PC-9 (cell line): ENCODE measurements at regions not wholly inside any gene's neighbourhood (a gene's known extent, or its start where the extent isn't known, plus 50 kb on each side); places are given as distances from the start of the nearest gene placed in this dataset.

Source experiments
- BruUV-seq: library from RNA; stranded (reverse); fragments of 400-500 nt; replicated peaks from 2 replicates; lab custom pipeline; 2021; lab: Mats Ljungman, UMichigan
- CTCF ChIA-PET: fragments of 300-600 bp; sonication (Branson Sonifier 250); formaldehyde crosslinking; loops from one replicate; lab custom pipeline; 2022; ENCODE audit warnings: antibody characterized with exemption; lab: Charles Lee
- POLR2A ChIA-PET: fragments of 300-600 bp; sonication (Branson Sonifier 250); formaldehyde crosslinking; loops from one replicate; lab custom pipeline; 2022; ENCODE audit warnings: antibody characterized with exemption; ENCODE audit not compliant: unreplicated experiment; lab: Charles Lee
- DNase-seq, 2 experiments: peaks; one replicate each; pipeline versions ENCODE4 v3.0.0 to v3.0.0-alpha.2; 2015 to 2022; ENCODE audit warnings: mixed read lengths in 1 of 2
- H2AFZ ChIP-seq: fragments of 200-600 bp; sonication (generic); 2 replicates; pipeline ENCODE4 v1.8.1; 2017; ENCODE audit warnings: antibody characterized with exemption
- H3F3A ChIP-seq: fragments of 200-600 bp; sonication (generic); 2 replicates; pipeline ENCODE4 v1.8.1; 2017; ENCODE audit warnings: antibody characterized with exemption, mild to moderate bottlenecking, low read depth; ENCODE audit not compliant: insufficient read depth
- H3K27ac ChIP-seq: fragments of 200-600 bp; sonication (generic); 2 replicates; pipeline ENCODE4 v1.6.1; 2016; ENCODE audit warnings: mixed run types
- H3K27me3 ChIP-seq: fragments of 200-600 bp; sonication (generic); 2 replicates; pipeline ENCODE4 v1.6.1; 2016; ENCODE audit warnings: low read depth, mixed run types; ENCODE audit not compliant: insufficient read depth
- H3K36me3 ChIP-seq: fragments of 200-600 bp; sonication (generic); 2 replicates; pipeline ENCODE4 v1.6.1; 2016; ENCODE audit warnings: low read depth, mixed run types
- H3K4me1 ChIP-seq: fragments of 200-600 bp; sonication (generic); replicated peaks from 2 replicates; pipeline ENCODE4 v1.6.1; 2016; ENCODE audit warnings: mixed run types; ENCODE audit not compliant: insufficient read depth
- H3K4me2 ChIP-seq: fragments of 200-600 bp; sonication (generic); 2 replicates; pipeline ENCODE4 v1.6.1; 2017; ENCODE audit warnings: mixed run types
- H3K4me3 ChIP-seq: fragments of 200-600 bp; sonication (generic); 2 replicates; pipeline ENCODE4 v1.6.1; 2016; ENCODE audit warnings: mixed run types
- H3K79me2 ChIP-seq: fragments of 200-600 bp; sonication (generic); 2 replicates; pipeline ENCODE4 v1.6.1; 2017; ENCODE audit warnings: low read depth, mixed run types
- H3K9me2 ChIP-seq: fragments of 200-600 bp; sonication (generic); 2 replicates; pipeline ENCODE4 v1.8.1; 2017; ENCODE audit warnings: mild to moderate bottlenecking; ENCODE audit not compliant: insufficient read depth
- H3K9me3 ChIP-seq: fragments of 200-600 bp; sonication (generic); 2 replicates; pipeline ENCODE4 v1.8.1; 2016; ENCODE audit warnings: low read depth; ENCODE audit not compliant: insufficient read depth
- H4K20me1 ChIP-seq: fragments of 200-600 bp; sonication (generic); 2 replicates; pipeline ENCODE4 v1.8.1; 2017; ENCODE audit not compliant: insufficient read depth
- EZH2 ChIP-seq: fragments of 200-600 bp; sonication (generic); IDR thresholded peaks from 2 replicates; pipeline ENCODE4 v1.8.0; 2017; ENCODE audit warnings: antibody characterized with exemption, low read depth
- intact Hi-C: fragments of 100-400 bp; cut with micrococcal nuclease; formaldehyde crosslinking; loops from one replicate; pipeline ENCODE4 v1.10.0; 2022; ENCODE audit not compliant: unreplicated experiment
- TF ChIP-seq, protein P1 (sequence below): fragments of 200-600 bp; sonication (generic); conservative IDR thresholded peaks from 2 replicates; pipeline ENCODE4 v1.6.1; 2017; ENCODE audit warnings: mixed run types, antibody characterized with exemption, mild to moderate bottlenecking, moderate library complexity

DNA sequence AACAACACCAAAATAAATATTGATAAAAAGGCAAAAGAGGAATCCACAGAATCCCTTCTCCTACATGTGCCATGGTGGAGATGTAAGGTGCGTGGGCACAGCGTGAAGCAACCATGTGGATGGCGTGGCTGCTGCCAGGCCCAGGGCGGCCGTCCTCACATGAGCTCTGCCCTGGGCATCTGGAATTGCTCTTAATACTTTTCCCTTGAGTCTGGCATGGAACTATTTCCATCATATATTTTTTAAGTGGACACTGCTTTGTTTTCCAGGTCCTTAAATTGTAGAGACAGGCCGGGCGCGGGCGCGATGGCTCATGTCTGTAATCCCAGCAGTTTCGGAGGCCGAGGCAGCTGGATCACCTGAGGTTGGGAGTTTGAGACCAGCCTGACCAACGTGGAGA is 349.3 kb downstream of the IRX1 start:
- TF ChIP-seq, protein P1, sequence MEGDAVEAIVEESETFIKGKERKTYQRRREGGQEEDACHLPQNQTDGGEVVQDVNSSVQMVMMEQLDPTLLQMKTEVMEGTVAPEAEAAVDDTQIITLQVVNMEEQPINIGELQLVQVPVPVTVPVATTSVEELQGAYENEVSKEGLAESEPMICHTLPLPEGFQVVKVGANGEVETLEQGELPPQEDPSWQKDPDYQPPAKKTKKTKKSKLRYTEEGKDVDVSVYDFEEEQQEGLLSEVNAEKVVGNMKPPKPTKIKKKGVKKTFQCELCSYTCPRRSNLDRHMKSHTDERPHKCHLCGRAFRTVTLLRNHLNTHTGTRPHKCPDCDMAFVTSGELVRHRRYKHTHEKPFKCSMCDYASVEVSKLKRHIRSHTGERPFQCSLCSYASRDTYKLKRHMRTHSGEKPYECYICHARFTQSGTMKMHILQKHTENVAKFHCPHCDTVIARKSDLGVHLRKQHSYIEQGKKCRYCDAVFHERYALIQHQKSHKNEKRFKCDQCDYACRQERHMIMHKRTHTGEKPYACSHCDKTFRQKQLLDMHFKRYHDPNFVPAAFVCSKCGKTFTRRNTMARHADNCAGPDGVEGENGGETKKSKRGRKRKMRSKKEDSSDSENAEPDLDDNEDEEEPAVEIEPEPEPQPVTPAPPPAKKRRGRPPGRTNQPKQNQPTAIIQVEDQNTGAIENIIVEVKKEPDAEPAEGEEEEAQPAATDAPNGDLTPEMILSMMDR: no peak
- TF ChIP-seq EZH2: no peak
- no peak for DNase-seq
- Histone ChIP-seq H3K4me3 (no peak overlapping the region), H3F3A (no peaks in the 10 kb centered on the region), H3K79me2 (no peaks in the 10 kb centered on the region), H3K36me3 (no peaks in the 10 kb centered on the region), H3K27me3 (0 out of 2 replicates have a peak, but pooled peaks cover 13% of the 10 kb centered on the region), H3K27ac (no peak overlapping the region), H3K4me2 (no peak overlapping the region), H3K9me2 (no peaks in the 10 kb centered on the region), H3K4me1 (no peaks in the 10 kb centered on the region), H2AFZ (no peak overlapping the region), H3K9me3 (no peaks in the 10 kb centered on the region), H4K20me1 (no peaks in the 10 kb centered on the region)
- intact Hi-C loops: no loop called here
- ChIA-PET POLR2A (no interaction called here), CTCF (no interaction called here)
- no TSS peak for BruUV-seq

DNA sequence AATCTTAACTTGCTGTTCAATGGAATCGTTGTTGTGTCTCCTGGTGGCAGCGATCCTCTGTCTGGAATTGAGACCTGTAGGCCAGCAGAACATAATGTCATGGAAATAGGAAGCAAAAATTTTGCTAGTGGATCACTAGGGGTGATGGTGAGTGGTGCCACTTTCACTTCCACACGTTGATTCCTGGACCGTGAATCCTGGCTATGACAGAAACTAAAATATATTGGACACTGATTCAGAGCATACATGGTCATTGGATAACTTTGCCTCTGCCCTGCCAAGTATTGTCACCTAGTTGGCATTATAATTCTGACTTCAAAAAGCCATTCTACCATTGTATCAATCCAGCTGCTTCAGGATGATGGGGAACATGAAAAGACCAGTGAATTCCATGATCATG is 353.2 kb downstream of the IRX1 start:
- BruUV-seq: no TSS peak
- Histone ChIP-seq H3K9me2 (no peaks in the 10 kb centered on the region), H3K4me2 (no peak overlapping the region), H3K9me3 (no peaks in the 10 kb centered on the region), H4K20me1 (no peaks in the 10 kb centered on the region), H3K36me3 (no peaks in the 10 kb centered on the region), H3F3A (no peaks in the 10 kb centered on the region), H3K27me3 (0 out of 2 replicates have a peak, but pooled peaks cover 8% of the 10 kb centered on the region), H2AFZ (no peak overlapping the region), H3K27ac (no peak overlapping the region), H3K4me3 (no peak overlapping the region), H3K4me1 (no peaks in the 10 kb centered on the region), H3K79me2 (no peaks in the 10 kb centered on the region)
- DNase-seq: no peak
- ChIA-PET CTCF (no interaction called here), POLR2A (no interaction called here)
- TF ChIP-seq, protein P1: no peak
- TF ChIP-seq EZH2: no peak
- intact Hi-C loops: no loop called here

DNA sequence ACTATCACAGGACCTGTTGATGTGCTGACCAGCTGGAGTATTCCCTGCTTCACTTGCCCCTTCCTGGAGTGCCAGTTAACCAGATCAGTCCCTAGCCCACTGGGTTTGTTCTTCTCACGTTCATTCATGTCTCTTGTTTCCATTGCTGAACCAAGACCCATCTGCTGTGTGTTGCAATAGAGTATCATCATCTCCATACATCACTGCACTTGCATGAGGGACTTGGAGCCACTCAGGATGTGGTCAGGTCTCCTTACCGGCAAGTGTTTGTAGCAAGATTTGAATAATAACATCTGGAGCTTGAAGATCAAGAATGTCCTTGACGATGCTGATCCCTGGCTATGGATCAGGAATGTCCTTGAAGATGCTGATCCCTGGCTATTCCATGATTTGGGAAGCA is 358.6 kb downstream of the IRX1 start:
- no peak for DNase-seq
- Histone ChIP-seq H3F3A (no peaks in the 10 kb centered on the region), H3K9me3 (no peaks in the 10 kb centered on the region), H3K4me2 (no peak overlapping the region), H3K27ac (no peak overlapping the region), H3K4me1 (no peaks in the 10 kb centered on the region), H3K4me3 (no peak overlapping the region), H3K9me2 (no peaks in the 10 kb centered on the region), H4K20me1 (no peaks in the 10 kb centered on the region), H3K36me3 (no peaks in the 10 kb centered on the region), H3K79me2 (no peaks in the 10 kb centered on the region), H3K27me3 (no peaks in the 10 kb centered on the region), H2AFZ (no peak overlapping the region)
- intact Hi-C loops: no loop called here
- no peak for TF ChIP-seq EZH2
- CTCF ChIA-PET: no interaction called here
- POLR2A ChIA-PET: no interaction called here
- BruUV-seq: no TSS peak

DNA sequence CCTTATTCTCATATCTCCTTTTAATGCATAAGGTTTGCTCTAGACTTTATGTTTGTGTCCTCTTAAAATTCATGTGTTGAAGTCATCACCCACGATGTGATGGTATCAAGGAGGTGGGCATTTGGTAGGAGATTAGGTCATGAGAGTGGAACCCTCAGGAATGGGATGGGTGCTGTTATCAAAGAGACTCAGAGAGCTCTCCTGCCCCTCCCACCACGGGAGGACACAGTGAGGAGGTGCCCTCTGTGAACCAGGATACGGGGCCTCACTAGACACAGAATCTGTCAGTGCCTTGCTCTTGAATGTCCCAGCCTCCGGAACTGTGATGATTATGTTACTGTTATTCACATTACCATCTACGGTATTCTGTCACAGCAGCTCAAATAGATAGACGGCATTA is 359.0 kb downstream of the IRX1 start:
- Histone ChIP-seq H2AFZ (no peak overlapping the region), H4K20me1 (no peaks in the 10 kb centered on the region), H3K4me2 (no peak overlapping the region), H3K27ac (no peak overlapping the region), H3K9me2 (no peaks in the 10 kb centered on the region), H3K9me3 (no peaks in the 10 kb centered on the region), H3K36me3 (no peaks in the 10 kb centered on the region), H3K79me2 (no peaks in the 10 kb centered on the region), H3K4me1 (no peaks in the 10 kb centered on the region), H3F3A (no peaks in the 10 kb centered on the region), H3K4me3 (no peak overlapping the region), H3K27me3 (no peaks in the 10 kb centered on the region)
- no peak for TF ChIP-seq EZH2
- TF ChIP-seq, protein P1: no peak
- CTCF ChIA-PET: no interaction called here
- no TSS peak for BruUV-seq
- intact Hi-C loops: no loop called here
- no peak for DNase-seq
- POLR2A ChIA-PET: no interaction called here
